ENCODE measurements at regions not wholly inside any gene's neighbourhood (a gene's known extent, or its start where the extent isn't known, plus 50 kb on each side); places are given as distances from the start of the nearest gene placed in this dataset.

GRCh38 chr15:98405013-98405412 lies 243.3 kb upstream of the IGF1R start:
- TF ChIP-seq CTCF (IDR thresholded peaks at IDR 0.05; ENCODE audit: low read depth, low read length) (no peak), MAX (IDR thresholded peaks at IDR 0.05; ENCODE audit: low read depth, low read length) (no peak), POLR2A (IDR thresholded peaks at IDR 0.05; ENCODE audit: extremely low read depth, insufficient read length) (no peak)

All from NB4 (cell line).